ENCODE measurements at regions not wholly inside any gene's neighbourhood (a gene's known extent, or its start where the extent isn't known, plus 50 kb on each side); places are given as distances from the start of the nearest gene placed in this dataset.

DNA sequence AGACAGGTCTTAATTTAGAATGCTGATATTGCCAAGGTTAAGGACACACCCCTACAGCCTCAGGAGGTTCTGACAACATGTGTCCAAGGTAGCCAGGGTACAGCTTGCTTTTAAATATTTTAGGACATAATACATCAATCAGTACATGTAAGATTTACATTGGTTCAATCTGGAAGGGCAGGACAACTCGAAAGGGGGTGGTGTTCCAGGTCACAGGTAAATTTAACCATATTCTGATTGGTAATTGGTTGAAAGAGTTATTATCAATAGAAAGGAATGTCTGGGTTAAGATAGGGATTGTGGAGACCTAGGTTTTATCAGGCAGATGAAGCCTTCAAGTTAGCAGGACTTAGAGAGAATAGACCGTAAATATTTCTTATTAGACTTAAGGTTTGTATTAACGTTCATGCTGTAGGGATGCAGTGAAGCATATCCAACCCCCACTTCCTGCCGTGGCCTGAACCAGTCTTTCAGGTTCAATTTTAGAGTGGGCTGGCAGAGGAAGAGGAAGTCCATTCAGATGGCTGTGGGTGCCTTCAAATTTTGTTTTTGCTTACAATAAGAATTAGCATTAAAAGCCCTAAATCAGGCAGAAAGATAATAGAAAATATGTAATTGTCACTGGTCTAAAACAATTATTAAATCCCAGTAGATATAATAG, 136.5 kb upstream of the GALNTL6 start:
- DNase-seq (ENCODE audit: low read depth, low spot score) (no peak), ATAC-seq (no peak)
- ChIA-PET RAD21 (ENCODE audit: low non-redundant PET in 1 of 2, low total read pairs in 2 of 2, uncharacterized antibody in 2 of 2, unreplicated experiment in 2 of 2) (no interaction called here), CTCF (no interaction called here), POLR2A (no interaction called here)
- H3K4me3 ChIP-seq (replicated peaks in 1 of 2; ENCODE audit: low read depth in 1 of 2, low read length in 2 of 2) = no peak overlapping the region
- H3K79me2 ChIP-seq (ENCODE audit: insufficient read depth, low read length) = no peaks in the 10 kb centered on the region
- H3K9me3 ChIP-seq (ENCODE audit: control insufficient read depth in 1 of 2, insufficient read depth in 1 of 2, low read depth in 1 of 2, low read length in 2 of 2) = no peaks in the 10 kb centered on the region
- no peaks in the 10 kb centered on the region for H3K9me2 ChIP-seq (ENCODE audit: insufficient read depth)
- H3K36me3 ChIP-seq (ENCODE audit: control insufficient read depth in 1 of 2, insufficient read depth in 2 of 2, low read length in 2 of 2) = no peaks in the 10 kb centered on the region
- H2AFZ ChIP-seq (ENCODE audit: low read depth, low read length, poor library complexity, severe bottlenecking) = no peak overlapping the region
- no peak overlapping the region for H3K4me2 ChIP-seq (ENCODE audit: low read length)
- no TSS peak for BruUV-seq (replicated peaks)
- TF ChIP-seq TCF7L2 (IDR thresholded peaks at IDR 0.05; ENCODE audit: borderline replicate concordance, extremely low read depth, insufficient read depth, insufficient read length) (no peak), SIN3A (IDR thresholded peaks at IDR 0.05; ENCODE audit: low read depth) (no peak), CBX3 (IDR thresholded peaks at IDR 0.05; ENCODE audit: low read depth) (no peak), ZFX (IDR thresholded peaks at IDR 0.05) (no peak), POLR2A (IDR thresholded peaks at IDR 0.05; ENCODE audit: borderline replicate concordance, extremely low read depth, insufficient read depth, insufficient read length) (no peak), EZH2phosphoT487 (IDR thresholded peaks at IDR 0.05; ENCODE audit: borderline replicate concordance) (no peak), POLR2AphosphoS5 (IDR thresholded peaks at IDR 0.05; ENCODE audit: low read depth, low read length) (no peak), CEBPB (IDR thresholded peaks at IDR 0.05; ENCODE audit: low read depth) (no peak), RAD21 (IDR thresholded peaks at IDR 0.05; ENCODE audit: low read depth) (no peak), YY1 (IDR thresholded peaks at IDR 0.05; ENCODE audit: extremely low read depth, insufficient replicate concordance, low read depth, low read length) (no peak), EGR1 (IDR thresholded peaks at IDR 0.05; ENCODE audit: low read depth) (no peak), ZNF274 (IDR thresholded peaks at IDR 0.05; ENCODE audit: low read depth, low read length) (no peak)
- TF ChIP-seq, protein P1, sequence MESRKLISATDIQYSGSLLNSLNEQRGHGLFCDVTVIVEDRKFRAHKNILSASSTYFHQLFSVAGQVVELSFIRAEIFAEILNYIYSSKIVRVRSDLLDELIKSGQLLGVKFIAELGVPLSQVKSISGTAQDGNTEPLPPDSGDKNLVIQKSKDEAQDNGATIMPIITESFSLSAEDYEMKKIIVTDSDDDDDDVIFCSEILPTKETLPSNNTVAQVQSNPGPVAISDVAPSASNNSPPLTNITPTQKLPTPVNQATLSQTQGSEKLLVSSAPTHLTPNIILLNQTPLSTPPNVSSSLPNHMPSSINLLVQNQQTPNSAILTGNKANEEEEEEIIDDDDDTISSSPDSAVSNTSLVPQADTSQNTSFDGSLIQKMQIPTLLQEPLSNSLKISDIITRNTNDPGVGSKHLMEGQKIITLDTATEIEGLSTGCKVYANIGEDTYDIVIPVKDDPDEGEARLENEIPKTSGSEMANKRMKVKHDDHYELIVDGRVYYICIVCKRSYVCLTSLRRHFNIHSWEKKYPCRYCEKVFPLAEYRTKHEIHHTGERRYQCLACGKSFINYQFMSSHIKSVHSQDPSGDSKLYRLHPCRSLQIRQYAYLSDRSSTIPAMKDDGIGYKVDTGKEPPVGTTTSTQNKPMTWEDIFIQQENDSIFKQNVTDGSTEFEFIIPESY (IDR thresholded peaks at IDR 0.05; ENCODE audit: extremely low read depth, insufficient replicate concordance, low read length) = no peak
- TF ChIP-seq, protein P2, sequence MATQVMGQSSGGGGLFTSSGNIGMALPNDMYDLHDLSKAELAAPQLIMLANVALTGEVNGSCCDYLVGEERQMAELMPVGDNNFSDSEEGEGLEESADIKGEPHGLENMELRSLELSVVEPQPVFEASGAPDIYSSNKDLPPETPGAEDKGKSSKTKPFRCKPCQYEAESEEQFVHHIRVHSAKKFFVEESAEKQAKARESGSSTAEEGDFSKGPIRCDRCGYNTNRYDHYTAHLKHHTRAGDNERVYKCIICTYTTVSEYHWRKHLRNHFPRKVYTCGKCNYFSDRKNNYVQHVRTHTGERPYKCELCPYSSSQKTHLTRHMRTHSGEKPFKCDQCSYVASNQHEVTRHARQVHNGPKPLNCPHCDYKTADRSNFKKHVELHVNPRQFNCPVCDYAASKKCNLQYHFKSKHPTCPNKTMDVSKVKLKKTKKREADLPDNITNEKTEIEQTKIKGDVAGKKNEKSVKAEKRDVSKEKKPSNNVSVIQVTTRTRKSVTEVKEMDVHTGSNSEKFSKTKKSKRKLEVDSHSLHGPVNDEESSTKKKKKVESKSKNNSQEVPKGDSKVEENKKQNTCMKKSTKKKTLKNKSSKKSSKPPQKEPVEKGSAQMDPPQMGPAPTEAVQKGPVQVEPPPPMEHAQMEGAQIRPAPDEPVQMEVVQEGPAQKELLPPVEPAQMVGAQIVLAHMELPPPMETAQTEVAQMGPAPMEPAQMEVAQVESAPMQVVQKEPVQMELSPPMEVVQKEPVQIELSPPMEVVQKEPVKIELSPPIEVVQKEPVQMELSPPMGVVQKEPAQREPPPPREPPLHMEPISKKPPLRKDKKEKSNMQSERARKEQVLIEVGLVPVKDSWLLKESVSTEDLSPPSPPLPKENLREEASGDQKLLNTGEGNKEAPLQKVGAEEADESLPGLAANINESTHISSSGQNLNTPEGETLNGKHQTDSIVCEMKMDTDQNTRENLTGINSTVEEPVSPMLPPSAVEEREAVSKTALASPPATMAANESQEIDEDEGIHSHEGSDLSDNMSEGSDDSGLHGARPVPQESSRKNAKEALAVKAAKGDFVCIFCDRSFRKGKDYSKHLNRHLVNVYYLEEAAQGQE (IDR thresholded peaks at IDR 0.05; ENCODE audit: low read depth) = no peak
- TF ChIP-seq, protein P3, sequence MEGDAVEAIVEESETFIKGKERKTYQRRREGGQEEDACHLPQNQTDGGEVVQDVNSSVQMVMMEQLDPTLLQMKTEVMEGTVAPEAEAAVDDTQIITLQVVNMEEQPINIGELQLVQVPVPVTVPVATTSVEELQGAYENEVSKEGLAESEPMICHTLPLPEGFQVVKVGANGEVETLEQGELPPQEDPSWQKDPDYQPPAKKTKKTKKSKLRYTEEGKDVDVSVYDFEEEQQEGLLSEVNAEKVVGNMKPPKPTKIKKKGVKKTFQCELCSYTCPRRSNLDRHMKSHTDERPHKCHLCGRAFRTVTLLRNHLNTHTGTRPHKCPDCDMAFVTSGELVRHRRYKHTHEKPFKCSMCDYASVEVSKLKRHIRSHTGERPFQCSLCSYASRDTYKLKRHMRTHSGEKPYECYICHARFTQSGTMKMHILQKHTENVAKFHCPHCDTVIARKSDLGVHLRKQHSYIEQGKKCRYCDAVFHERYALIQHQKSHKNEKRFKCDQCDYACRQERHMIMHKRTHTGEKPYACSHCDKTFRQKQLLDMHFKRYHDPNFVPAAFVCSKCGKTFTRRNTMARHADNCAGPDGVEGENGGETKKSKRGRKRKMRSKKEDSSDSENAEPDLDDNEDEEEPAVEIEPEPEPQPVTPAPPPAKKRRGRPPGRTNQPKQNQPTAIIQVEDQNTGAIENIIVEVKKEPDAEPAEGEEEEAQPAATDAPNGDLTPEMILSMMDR (IDR thresholded peaks at IDR 0.05 in 2 of 3, conservative IDR thresholded peaks at IDR 0.05 in 1 of 3; ENCODE audit: borderline replicate concordance in 1 of 3, insufficient read depth in 1 of 3, low read depth in 2 of 3, low read length in 2 of 3) = no peak
- TF ChIP-seq, protein P4, sequence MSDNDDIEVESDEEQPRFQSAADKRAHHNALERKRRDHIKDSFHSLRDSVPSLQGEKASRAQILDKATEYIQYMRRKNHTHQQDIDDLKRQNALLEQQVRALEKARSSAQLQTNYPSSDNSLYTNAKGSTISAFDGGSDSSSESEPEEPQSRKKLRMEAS (IDR thresholded peaks at IDR 0.05) = no peak
- no peaks in the 10 kb centered on the region for H4K20me1 ChIP-seq (ENCODE audit: insufficient read depth)
- no peak overlapping the region for H3K27ac ChIP-seq (ENCODE audit: low read depth, low read length)
- no peaks in the 10 kb centered on the region for H3K27me3 ChIP-seq (ENCODE audit: insufficient read depth, low read length)
- intact Hi-C loops (cut with micrococcal nuclease) = no loop called here
- H3K4me1 ChIP-seq (ENCODE audit: control insufficient read depth in 1 of 2, insufficient read depth in 2 of 2, low read length in 2 of 2) = no peaks in the 10 kb centered on the region
- H3K9ac ChIP-seq (ENCODE audit: low read length) = no peak overlapping the region
